ENCODE measurements at regions not wholly inside any gene's neighbourhood (a gene's known extent, or its start where the extent isn't known, plus 50 kb on each side); places are given as distances from the start of the nearest gene placed in this dataset.
"Not testable (repeated sequence)": the region's sequence is repeated elsewhere in the genome, so short reads cannot be mapped to it uniquely, and the experiment has no call there.

DNA sequence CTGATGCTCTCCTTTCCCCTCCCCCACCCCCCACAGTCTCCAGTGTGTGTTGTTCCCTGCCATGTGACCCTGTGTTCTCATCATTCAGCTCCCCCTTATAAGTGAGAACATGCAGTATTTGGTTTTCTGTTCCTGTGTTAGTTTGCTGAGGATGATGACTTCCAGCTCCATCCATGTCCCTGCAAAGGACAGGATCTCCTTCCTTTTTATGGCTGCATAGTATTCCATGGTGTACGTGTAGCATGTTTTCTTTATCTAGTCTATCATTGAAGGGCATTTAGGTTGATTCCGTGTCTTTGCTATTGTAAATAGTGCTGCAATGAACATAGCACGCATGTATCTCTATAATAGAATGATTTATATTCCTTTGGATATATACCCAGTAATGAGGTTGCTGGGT, 162.3 kb downstream of the ERMARD start:
- TF ChIP-seq, protein P1, sequence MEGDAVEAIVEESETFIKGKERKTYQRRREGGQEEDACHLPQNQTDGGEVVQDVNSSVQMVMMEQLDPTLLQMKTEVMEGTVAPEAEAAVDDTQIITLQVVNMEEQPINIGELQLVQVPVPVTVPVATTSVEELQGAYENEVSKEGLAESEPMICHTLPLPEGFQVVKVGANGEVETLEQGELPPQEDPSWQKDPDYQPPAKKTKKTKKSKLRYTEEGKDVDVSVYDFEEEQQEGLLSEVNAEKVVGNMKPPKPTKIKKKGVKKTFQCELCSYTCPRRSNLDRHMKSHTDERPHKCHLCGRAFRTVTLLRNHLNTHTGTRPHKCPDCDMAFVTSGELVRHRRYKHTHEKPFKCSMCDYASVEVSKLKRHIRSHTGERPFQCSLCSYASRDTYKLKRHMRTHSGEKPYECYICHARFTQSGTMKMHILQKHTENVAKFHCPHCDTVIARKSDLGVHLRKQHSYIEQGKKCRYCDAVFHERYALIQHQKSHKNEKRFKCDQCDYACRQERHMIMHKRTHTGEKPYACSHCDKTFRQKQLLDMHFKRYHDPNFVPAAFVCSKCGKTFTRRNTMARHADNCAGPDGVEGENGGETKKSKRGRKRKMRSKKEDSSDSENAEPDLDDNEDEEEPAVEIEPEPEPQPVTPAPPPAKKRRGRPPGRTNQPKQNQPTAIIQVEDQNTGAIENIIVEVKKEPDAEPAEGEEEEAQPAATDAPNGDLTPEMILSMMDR (IDR thresholded peaks at IDR 0.05) = not testable (repeated sequence)
- TF ChIP-seq POLR2A (IDR thresholded peaks at IDR 0.05) = not testable (repeated sequence)

Data from body of pancreas (tissue), 4 donors.